Cardiac septum (tissue), 1 donor: ENCODE measurements at regions not wholly inside any gene's neighbourhood (a gene's known extent, or its start where the extent isn't known, plus 50 kb on each side); places are given as distances from the start of the nearest gene placed in this dataset.

ENCODE experiments used
- DNase-seq: peaks from one replicate; pipeline ENCODE4 v3.0.0-alpha.2; 2020; ENCODE audit warnings: low spot score
- intact Hi-C: fragments of 100-400 bp; cut with DNase I; formaldehyde crosslinking; loops from one replicate; pipeline ENCODE4 v1.14.0; 2022
- donor health status: DM: no; HTN: no; CAD: no.

DNA sequence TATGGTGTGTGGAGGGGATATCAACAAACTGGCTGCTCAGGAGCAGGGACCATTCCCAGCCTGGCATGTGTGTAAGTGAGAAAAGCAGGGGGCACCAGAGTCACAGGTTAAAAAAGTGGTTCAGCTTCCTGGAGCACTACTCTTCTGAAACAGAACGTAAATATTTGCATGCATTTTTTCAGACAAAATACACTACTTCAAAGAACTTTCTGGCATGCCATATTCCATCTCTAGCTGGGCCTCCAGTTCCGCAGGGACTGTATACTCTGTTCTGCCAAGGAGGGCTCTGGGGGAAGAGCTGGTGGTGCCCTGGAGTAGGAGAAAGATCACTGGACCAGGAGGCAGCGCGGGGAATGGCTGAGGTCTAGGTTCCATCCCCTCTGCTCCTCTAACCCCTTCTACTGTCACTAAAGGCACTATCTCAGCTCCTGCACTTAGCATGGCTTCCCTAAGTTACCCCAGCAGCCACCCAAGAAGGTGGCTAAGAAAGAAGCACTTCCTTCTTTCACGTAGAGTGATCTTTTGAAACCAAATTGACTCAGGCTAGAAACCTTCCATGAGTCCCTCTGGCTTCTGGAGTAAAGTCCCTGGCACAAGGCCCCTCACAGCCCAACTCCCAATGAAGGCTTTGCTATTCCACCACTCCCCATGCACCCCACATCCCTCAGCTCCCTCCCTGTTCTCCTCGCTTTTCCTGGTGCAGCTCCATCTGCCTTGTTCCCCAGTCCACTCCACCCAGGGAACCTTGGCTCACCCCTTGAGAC lies 57.6 kb upstream of the CABLES1 start:
- intact Hi-C loops = no loop called here
- DNase-seq = peak; percentile 68

GRCh38 chr18:23085066-23085465 lies 50.2 kb upstream of the CABLES1 start:
- intact Hi-C loops = no loop called here
- no peak for DNase-seq
